ENCODE measurements at regions not wholly inside any gene's neighbourhood (a gene's known extent, or its start where the extent isn't known, plus 50 kb on each side); places are given as distances from the start of the nearest gene placed in this dataset.

GRCh38 chr6:90387826-90388225, 91.2 kb upstream of the BACH2 start:
- H3K4me1 Mint-ChIP-seq = peaks cover 86% of the 10 kb centered on the region
- H3K4me3 ChIP-seq (ENCODE audit: low read length) = no peak overlapping the region
- peaks cover 21% of the 10 kb centered on the region for H3K4me1 ChIP-seq (ENCODE audit: control insufficient read depth, insufficient read depth, low read length)
- no peaks in the 10 kb centered on the region for H3K9me3 Mint-ChIP-seq
- whole genome bisulfite sequencing, 2 experiments (ENCODE audit: insufficient coverage in 1 of 2, insufficient read length in 1 of 2) = 77 to 83% methylated on average over 1 of the region's 1 CpG
- no peak overlapping the region for H3K27ac ChIP-seq (ENCODE audit: low read depth, low read length)
- H3K27ac Mint-ChIP-seq = no peak overlapping the region
- no peak for TF ChIP-seq CTCF (conservative IDR thresholded peaks at IDR 0.05)
- H3K27me3 ChIP-seq (ENCODE audit: control insufficient read depth, insufficient read depth, low read length, poor library complexity, severe bottlenecking) = peaks cover 1% of the 10 kb centered on the region
- no peak overlapping the region for H3K9ac ChIP-seq (ENCODE audit: extremely low read depth, low read length, poor library complexity, severe bottlenecking)
- H3K36me3 ChIP-seq (ENCODE audit: control insufficient read depth, insufficient read depth, low read length) = no peaks in the 10 kb centered on the region
- H3K4me3 Mint-ChIP-seq = no peak overlapping the region
- no peaks in the 10 kb centered on the region for H3K9me3 ChIP-seq (ENCODE audit: control insufficient read depth, low read length)
- DNase-seq = no peak
- H3K27me3 Mint-ChIP-seq (ENCODE audit: insufficient read depth) = peaks cover under 1% of the 10 kb centered on the region
- no peaks in the 10 kb centered on the region for H3K36me3 Mint-ChIP-seq (ENCODE audit: low read depth)

- DNase-seq = no peak
- Histone ChIP-seq H3K27me3 (ENCODE audit: control insufficient read depth, insufficient read depth, low read length, poor library complexity, severe bottlenecking) (peaks cover 6% of the 10 kb centered on the region), H3K27ac (ENCODE audit: low read depth, low read length) (no peak overlapping the region), H3K36me3 (ENCODE audit: control insufficient read depth, insufficient read depth, low read length) (no peaks in the 10 kb centered on the region), H3K9me3 (ENCODE audit: control insufficient read depth, low read length) (no peaks in the 10 kb centered on the region), H3K4me3 (ENCODE audit: low read length) (no peak overlapping the region), H3K4me1 (ENCODE audit: control insufficient read depth, insufficient read depth, low read length) (peaks cover 21% of the 10 kb centered on the region), H3K9ac (ENCODE audit: extremely low read depth, low read length, poor library complexity, severe bottlenecking) (no peak overlapping the region)
- Mint-ChIP-seq H3K27ac (no peak overlapping the region), H3K36me3 (ENCODE audit: low read depth) (no peaks in the 10 kb centered on the region), H3K4me3 (no peak overlapping the region), H3K4me1 (peaks cover 89% of the 10 kb centered on the region), H3K27me3 (ENCODE audit: insufficient read depth) (peaks cover 5% of the 10 kb centered on the region), H3K9me3 (no peaks in the 10 kb centered on the region)
- 74 to 82% methylated on average over 3 to 5 of the region's 5 CpGs for WGBS, 2 experiments (ENCODE audit: insufficient coverage in 1 of 2, insufficient read length in 1 of 2)
- TF ChIP-seq CTCF (conservative IDR thresholded peaks at IDR 0.05) = no peak
Observed at GRCh38 chr6:90387383-90387775, 90.7 kb upstream of the BACH2 start.

GRCh38 chr6:90386399-90387382, 90.0 kb upstream of the BACH2 start:
- WGBS, 2 experiments (ENCODE audit: insufficient coverage in 1 of 2, insufficient read length in 1 of 2) = 46 to 68% methylated on average over 7 to 9 of the region's 10 CpGs
- peaks cover 91% of the 10 kb centered on the region for H3K4me1 Mint-ChIP-seq
- TF ChIP-seq CTCF (conservative IDR thresholded peaks at IDR 0.05) = no peak
- Histone ChIP-seq H3K4me1 (ENCODE audit: control insufficient read depth, insufficient read depth, low read length) (peaks cover 21% of the 10 kb centered on the region), H3K9me3 (ENCODE audit: control insufficient read depth, low read length) (no peaks in the 10 kb centered on the region), H3K4me3 (ENCODE audit: low read length) (peak overlapping the region; percentile 48), H3K27me3 (ENCODE audit: control insufficient read depth, insufficient read depth, low read length, poor library complexity, severe bottlenecking) (peaks cover 13% of the 10 kb centered on the region), H3K9ac (ENCODE audit: extremely low read depth, low read length, poor library complexity, severe bottlenecking) (no peak overlapping the region), H3K27ac (ENCODE audit: low read depth, low read length) (no peak overlapping the region), H3K36me3 (ENCODE audit: control insufficient read depth, insufficient read depth, low read length) (no peaks in the 10 kb centered on the region)
- H3K27me3 Mint-ChIP-seq (ENCODE audit: insufficient read depth) = peaks cover 12% of the 10 kb centered on the region
- H3K9me3 Mint-ChIP-seq = no peaks in the 10 kb centered on the region
- H3K36me3 Mint-ChIP-seq (ENCODE audit: low read depth) = no peaks in the 10 kb centered on the region
- H3K27ac Mint-ChIP-seq = peak overlapping the region; percentile 74
- H3K4me3 Mint-ChIP-seq = peak overlapping the region; percentile 10
- peak; percentile 70 for DNase-seq
